Loucy (cell line): ENCODE measurements at regions not wholly inside any gene's neighbourhood (a gene's known extent, or its start where the extent isn't known, plus 50 kb on each side); places are given as distances from the start of the nearest gene placed in this dataset.

Source experiments
- CTCF ChIP-seq: fragments of 200-600 bp; sonication (generic); conservative IDR thresholded peaks from 2 replicates; pipeline ENCODE4 v1.5.1; 2014; ENCODE audit warnings: mild to moderate bottlenecking, antibody characterized with exemption, low read length
- EZH2phosphoT487 ChIP-seq: fragments of 200-600 bp; IDR thresholded peaks from 2 replicates; pipeline ENCODE4 v1.6.1; 2018; ENCODE audit warnings: antibody characterized with exemption, mild to moderate bottlenecking, moderate library complexity, borderline replicate concordance

DNA sequence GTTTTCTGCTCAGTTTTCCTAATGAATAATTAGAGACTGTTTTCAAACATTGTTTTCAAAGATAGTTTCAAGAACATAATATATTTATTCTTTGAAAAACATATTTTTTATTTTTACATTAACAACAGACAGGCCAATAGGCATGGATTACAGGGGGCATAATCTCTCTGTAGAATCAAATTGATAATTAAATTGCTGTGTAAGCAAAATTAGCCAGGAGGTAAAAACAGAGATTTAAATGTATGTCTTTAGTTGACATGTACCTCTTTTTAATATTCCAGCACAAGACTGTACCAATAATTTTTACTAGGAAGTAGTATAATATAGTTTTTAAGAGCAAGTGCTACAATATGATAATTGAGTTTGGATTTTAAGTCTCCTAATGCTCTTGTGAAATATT lies 1444.5 kb downstream of the BRINP3 start:
- TF ChIP-seq CTCF: no peak
- no peak for TF ChIP-seq EZH2phosphoT487
